ENCODE measurements at regions not wholly inside any gene's neighbourhood (a gene's known extent, or its start where the extent isn't known, plus 50 kb on each side); places are given as distances from the start of the nearest gene placed in this dataset.

- intact Hi-C loops (cut with DNase I, micrococcal nuclease), result no loop called here
- DNase-seq (no peak), ATAC-seq (no peak)
Observed at GRCh38 chr1:83547901-83548300, 451.0 kb downstream of the TTLL7 start.

- DNase-seq, result no peak
- intact Hi-C loops (cut with DNase I, micrococcal nuclease), result no loop called here
- no peak for ATAC-seq
Observed at GRCh38 chr1:83546874-83547273, 452.1 kb downstream of the TTLL7 start.

GRCh38 chr1:83545066-83545862 lies 453.7 kb downstream of the TTLL7 start:
- no peak for DNase-seq

GRCh38 chr1:83543222-83543973 lies 455.5 kb downstream of the TTLL7 start:
- no peak for ATAC-seq
- no peak for DNase-seq
- intact Hi-C loops (cut with DNase I, micrococcal nuclease), result no loop called here

More at GRCh38 chr1:83545066-83545862, 453.7 kb downstream of the TTLL7 start:
- intact Hi-C loops (cut with DNase I, micrococcal nuclease), result no loop called here
- peak; percentile 42 for ATAC-seq

GRCh38 chr1:83531521-83532309 lies 467.2 kb downstream of the TTLL7 start:
- no peak for DNase-seq
- intact Hi-C loops (cut with DNase I, micrococcal nuclease), result loop anchor here in 1 of 2 donors (10.0 kb wide), 1 partner anchor 77 kb away; no protein-coding TSS in a partner anchor
- no peak for ATAC-seq

GRCh38 chr1:83530506-83530905 lies 468.4 kb downstream of the TTLL7 start:
- no peak for ATAC-seq
- no peak for DNase-seq
- intact Hi-C loops (cut with DNase I, micrococcal nuclease), result loop anchor here in 1 of 2 donors (10.0 kb wide), 1 partner anchor 76 kb away; no protein-coding TSS in a partner anchor

GRCh38 chr1:83527987-83528386 lies 470.9 kb downstream of the TTLL7 start:
- ATAC-seq (no peak), DNase-seq (no peak)
- intact Hi-C loops (cut with DNase I, micrococcal nuclease), result no loop called here

GRCh38 chr1:83520797-83521196 lies 478.1 kb downstream of the TTLL7 start:
- intact Hi-C loops (cut with DNase I, micrococcal nuclease), result no loop called here
- ATAC-seq, result no peak
- no peak for DNase-seq

- no peak for ATAC-seq
- intact Hi-C loops (cut with DNase I, micrococcal nuclease), result no loop called here
- DNase-seq, result no peak
Observed at GRCh38 chr1:83516369-83516768, 482.6 kb downstream of the TTLL7 start.

GRCh38 chr1:83515578-83516154 lies 483.3 kb downstream of the TTLL7 start:
- DNase-seq (no peak), ATAC-seq (no peak)
- intact Hi-C loops (cut with DNase I, micrococcal nuclease), result no loop called here

GRCh38 chr1:83512373-83513193 lies 486.3 kb downstream of the TTLL7 start:
- DNase-seq, result no peak
- no peak for ATAC-seq
- intact Hi-C loops (cut with DNase I, micrococcal nuclease), result no loop called here

- ATAC-seq (no peak), DNase-seq (no peak)
- intact Hi-C loops (cut with DNase I, micrococcal nuclease), result no loop called here
Observed at GRCh38 chr1:83511146-83511726, 487.7 kb downstream of the TTLL7 start.

- DNase-seq, result no peak
- intact Hi-C loops (cut with DNase I, micrococcal nuclease), result no loop called here
- no peak for ATAC-seq
Observed at GRCh38 chr1:83509301-83509781, 489.6 kb downstream of the TTLL7 start.

GRCh38 chr1:83508485-83509151 lies 490.3 kb downstream of the TTLL7 start:
- intact Hi-C loops (cut with DNase I, micrococcal nuclease), result no loop called here
- ATAC-seq, result no peak
- no peak for DNase-seq

GRCh38 chr1:83505148-83505547 lies 493.8 kb downstream of the TTLL7 start:
- ATAC-seq, result no peak
- intact Hi-C loops (cut with DNase I, micrococcal nuclease), result no loop called here
- no peak for DNase-seq

GRCh38 chr1:83503153-83503552 lies 495.8 kb downstream of the TTLL7 start:
- intact Hi-C loops (cut with DNase I, micrococcal nuclease), result no loop called here
- no peak for ATAC-seq
- DNase-seq, result no peak

- intact Hi-C loops (cut with DNase I, micrococcal nuclease), result no loop called here
- DNase-seq (no peak), ATAC-seq (no peak)
Observed at GRCh38 chr1:83500987-83501591, 497.8 kb downstream of the TTLL7 start.

Measured in left colon (tissue), 2 donors.